Left forelimb (tissue), 1 donor: ENCODE measurements at regions not wholly inside any gene's neighbourhood (a gene's known extent, or its start where the extent isn't known, plus 50 kb on each side); places are given as distances from the start of the nearest gene placed in this dataset.
"Not testable (repeated sequence)": the region's sequence is repeated elsewhere in the genome, so short reads cannot be mapped to it uniquely, and the experiment has no call there.

Experiments used
- DNase-seq: peaks from one replicate; pipeline ENCODE4 v3.0.0-alpha.2; 2018; ENCODE audit warnings: low spot score

- no peak for DNase-seq
Measured at GRCh38 chr3:162719684-162720341, 1223.2 kb downstream of the OTOL1 start.

DNA sequence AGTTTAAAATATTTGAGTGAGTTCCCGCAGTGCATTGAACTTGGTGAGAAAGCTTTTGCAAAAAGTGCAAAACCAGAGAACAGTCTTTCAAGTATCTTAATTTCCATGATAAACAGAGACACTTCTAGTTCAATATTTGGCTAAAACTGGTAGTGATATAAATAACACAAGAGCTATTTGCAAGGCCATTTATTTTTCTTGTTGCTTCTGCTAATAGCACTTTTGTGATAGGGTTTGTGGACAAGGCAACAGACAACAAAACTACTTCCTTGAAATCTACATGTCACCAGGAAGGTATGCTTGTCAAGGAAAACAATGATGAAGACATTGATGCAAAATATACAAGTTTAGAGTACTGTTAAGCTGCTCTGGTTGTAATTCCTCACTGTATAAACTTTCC is 1225.1 kb downstream of the OTOL1 start:
- no peak for DNase-seq

GRCh38 chr3:162722337-162722736 is 1225.7 kb downstream of the OTOL1 start:
- no peak for DNase-seq

- DNase-seq = not testable (repeated sequence)
Measured at GRCh38 chr3:162722796-162723195, 1226.2 kb downstream of the OTOL1 start.

- no peak for DNase-seq
Measured at GRCh38 chr3:162729686-162730085, 1233.1 kb downstream of the OTOL1 start.

- not testable (repeated sequence) for DNase-seq
Measured at GRCh38 chr3:162731961-162732360, 1235.4 kb downstream of the OTOL1 start.

DNA sequence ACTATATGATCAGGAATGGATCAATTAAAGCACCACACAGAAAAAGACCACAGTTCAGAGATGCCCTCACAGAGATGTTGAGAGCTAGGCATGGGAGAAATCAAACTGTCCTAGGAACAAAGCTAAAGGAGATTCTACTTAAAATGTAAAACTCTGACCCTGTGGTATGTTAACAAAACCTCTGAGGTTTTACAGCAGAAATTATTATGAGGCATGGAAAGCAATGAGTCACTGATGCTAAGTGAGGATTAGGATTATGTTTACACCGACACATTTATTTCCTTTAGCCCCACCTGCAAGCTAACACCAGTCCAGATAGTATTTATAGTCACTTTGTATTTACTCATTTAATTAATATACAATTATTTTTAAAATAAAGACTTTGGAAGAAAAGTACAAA is 1242.2 kb downstream of the OTOL1 start:
- no peak for DNase-seq

DNA sequence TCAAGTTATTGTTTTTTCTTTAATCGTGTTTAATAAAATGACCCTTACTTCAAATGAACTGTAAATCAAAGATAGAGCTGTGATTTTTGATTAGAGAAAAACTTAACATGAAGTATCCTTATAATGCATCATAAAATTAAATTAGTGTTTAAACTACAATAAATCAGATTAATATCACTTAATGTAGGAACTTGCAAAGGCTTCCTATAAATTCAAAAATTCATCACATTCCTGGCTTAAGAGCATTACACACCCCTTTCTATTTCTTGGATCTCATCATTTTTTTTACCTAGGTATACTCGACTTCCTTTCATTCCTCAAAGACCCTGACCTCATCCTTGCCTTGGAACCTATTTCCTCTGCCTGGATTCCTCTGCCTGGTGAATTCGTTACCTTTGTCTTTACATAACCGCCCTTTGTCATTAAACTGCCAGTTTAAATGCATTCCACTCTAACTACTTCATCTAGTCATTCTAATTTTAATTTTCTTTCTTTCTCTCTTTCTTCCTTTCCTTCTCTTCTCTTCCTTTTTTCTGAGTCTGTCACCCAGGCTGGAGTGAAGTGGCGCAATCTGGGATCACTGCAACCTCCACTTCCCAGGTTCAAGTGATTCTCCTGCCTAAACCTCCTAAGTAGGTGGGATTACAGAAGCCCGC is 1244.5 kb downstream of the OTOL1 start:
- no peak for DNase-seq

- DNase-seq = no peak
Measured at GRCh38 chr3:162742159-162742717, 1245.6 kb downstream of the OTOL1 start.

DNA sequence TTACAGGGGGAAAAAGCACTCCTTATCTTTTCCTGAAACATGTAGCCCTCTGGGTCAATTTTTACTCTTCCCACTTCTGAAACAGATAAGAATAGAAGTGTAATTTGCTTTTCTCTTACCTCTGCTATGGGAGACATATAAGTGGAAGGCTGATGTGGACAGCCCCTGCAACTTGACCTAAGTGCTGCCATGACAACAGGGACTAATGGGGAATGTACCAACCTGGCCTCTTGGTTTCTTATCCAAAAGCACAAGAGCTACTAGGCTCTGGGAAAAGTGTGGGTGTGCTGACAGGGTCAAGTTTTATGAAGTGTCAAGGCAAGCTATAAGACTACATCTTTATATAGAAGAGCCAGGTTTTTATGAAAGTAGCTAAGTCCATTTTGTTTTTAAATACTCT is 1246.5 kb downstream of the OTOL1 start:
- no peak for DNase-seq

- DNase-seq = no peak
Measured at GRCh38 chr3:162760789-162761188, 1264.2 kb downstream of the OTOL1 start.

DNA sequence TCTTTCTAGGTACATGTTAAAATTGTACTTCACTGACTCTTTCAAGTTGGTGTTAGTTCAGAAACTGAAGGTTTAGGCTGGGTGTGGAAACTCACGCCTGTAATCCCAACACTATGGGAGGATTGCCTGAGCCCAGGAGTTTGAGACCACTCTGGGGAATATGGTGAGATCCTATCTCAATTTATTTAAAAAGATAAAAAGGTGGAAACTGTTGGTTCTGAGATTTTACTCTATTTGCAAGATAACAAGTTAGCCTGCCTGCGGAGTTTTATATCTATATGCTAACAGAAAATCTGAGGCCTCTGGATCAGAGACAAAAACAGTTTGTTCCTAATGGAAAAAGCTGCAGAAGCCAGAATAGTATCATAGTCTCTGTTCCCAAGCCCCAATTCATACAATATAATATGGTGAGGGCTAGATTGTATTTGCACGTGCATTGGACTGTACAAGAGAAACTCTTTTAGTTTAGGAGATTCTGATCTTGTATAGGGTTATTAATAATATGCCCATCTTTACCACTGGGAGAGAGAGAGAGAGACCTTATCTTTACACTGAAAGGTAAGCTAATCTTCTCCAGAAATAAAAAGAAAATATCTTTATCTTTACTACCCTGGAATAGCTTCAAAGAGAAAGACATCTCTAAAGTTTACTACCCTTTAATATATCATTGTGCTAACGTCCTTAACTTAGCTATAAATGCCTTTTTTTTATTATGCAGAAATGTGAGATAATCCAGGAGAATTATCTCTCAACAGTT is 1267.6 kb downstream of the OTOL1 start:
- DNase-seq = no peak

DNA sequence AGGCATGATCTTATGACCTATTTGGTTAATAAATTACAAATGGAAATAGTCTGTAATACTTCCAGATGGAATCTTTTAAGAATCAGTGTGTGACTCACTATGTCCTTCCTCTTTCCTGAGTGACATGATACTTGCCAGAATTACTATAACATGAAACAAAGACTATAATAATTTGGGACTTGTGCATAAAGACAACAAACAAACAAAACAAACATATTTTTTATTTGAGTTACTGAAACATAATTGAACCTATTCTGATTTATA is 1268.1 kb downstream of the OTOL1 start:
- DNase-seq = no peak

GRCh38 chr3:162765524-162765923 is 1268.9 kb downstream of the OTOL1 start:
- no peak for DNase-seq

DNA sequence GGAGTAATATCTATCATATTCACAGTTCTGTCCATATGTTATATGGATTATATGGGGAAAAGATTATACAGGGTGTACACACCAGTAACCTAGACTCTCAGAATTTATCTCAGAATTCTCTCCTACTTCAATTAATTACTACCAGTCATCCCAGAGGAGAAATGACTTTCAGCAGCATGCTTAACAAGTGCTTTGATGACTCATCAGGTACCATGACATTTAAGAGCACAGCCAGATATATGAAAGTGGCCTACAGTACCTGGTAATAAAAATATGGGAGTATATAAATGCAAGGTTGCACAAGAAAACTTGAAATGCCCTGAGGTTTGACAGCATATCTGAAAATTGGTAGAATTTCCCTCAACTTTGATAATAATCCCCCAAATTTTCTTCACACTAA is 1273.0 kb downstream of the OTOL1 start:
- DNase-seq = no peak

- DNase-seq = no peak
Measured at GRCh38 chr3:162770551-162770950, 1273.9 kb downstream of the OTOL1 start.

DNA sequence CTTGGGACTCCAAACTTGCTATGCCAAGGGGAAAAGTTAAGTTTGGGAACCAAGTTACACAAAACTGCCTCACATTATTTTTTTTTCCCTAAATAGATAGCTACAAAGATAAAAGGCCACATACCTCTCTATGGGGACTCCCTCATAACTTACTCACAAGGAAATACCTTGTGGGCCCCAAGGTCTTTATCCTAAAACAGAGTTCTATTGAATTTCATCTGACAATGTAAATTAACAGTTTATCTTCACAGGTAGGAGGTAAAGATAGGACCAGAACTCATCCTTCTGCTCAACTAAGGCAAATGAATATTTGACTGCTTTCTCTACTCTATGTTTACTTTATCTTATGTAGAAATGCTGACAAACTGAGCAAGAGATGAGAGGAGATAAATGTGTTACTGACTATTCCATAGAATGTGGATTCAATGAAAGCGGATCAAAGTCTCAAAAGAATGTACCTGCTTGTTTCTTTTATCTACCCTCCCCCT is 1278.0 kb downstream of the OTOL1 start:
- DNase-seq = no peak

DNA sequence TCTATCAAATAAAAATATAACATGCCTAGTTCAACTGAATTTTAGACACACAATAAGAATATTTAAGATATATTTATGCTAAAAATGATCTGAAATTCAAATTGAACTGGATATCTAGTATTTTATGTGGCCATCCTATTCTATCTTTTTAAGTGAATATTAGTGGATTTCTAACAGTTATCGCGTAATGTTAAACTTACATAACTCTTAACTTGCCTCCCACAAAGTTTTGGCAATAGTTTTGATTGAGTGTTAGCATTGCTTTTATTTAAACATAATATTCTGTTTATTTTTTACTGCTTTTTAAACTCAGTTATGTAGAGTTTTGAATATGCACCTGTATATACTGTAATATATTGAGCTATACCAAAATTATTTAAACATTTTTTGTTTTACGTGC is 1279.5 kb downstream of the OTOL1 start:
- no peak for DNase-seq

GRCh38 chr3:162777118-162777517 is 1280.5 kb downstream of the OTOL1 start:
- DNase-seq = no peak

GRCh38 chr3:162780313-162780712 is 1283.7 kb downstream of the OTOL1 start:
- DNase-seq = no peak

DNA sequence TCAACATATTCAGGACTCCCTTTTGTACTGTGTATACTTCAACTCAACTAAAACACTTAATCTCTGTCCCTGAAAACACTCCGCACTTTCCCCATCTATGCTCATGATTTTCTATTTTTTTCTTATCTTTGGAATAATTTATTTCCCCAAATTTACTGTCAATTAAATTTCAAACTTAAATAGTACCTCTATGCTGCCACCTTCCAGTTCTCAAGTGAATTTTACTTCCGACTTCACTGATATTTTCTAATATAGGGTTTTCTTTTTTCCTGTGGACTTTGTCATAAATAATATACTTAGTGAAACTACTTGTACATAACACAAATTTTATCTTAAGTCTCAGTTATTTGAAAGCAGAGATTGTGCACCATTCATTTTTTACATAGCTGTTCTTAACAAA is 1303.3 kb downstream of the OTOL1 start:
- DNase-seq = no peak

GRCh38 chr3:162802228-162802965 is 1305.8 kb downstream of the OTOL1 start:
- no peak for DNase-seq
